Ovary (tissue), 3 donors: ENCODE measurements at regions not wholly inside any gene's neighbourhood (a gene's known extent, or its start where the extent isn't known, plus 50 kb on each side); places are given as distances from the start of the nearest gene placed in this dataset.

Experiments
- CTCF ChIP-seq, 3 donors: fragments of 450-650 bp in 2 of 3; fragments of 200-600 bp in 1 of 3; IDR thresholded peaks; one replicate each; pipeline versions ENCODE4 v1.5.1 to v1.8.0; 2016 to 2022; ENCODE audit warnings: antibody characterized with exemption in 3 of 3, mild to moderate bottlenecking in 1 of 3
- POLR2A ChIP-seq: fragments of 450-650 bp; IDR thresholded peaks from one replicate; pipeline ENCODE4 v1.6.1; 2017; ENCODE audit warnings: antibody characterized with exemption, mild to moderate bottlenecking, moderate library complexity
- donor health status: DM: no; HTN: no; CAD: no.

DNA sequence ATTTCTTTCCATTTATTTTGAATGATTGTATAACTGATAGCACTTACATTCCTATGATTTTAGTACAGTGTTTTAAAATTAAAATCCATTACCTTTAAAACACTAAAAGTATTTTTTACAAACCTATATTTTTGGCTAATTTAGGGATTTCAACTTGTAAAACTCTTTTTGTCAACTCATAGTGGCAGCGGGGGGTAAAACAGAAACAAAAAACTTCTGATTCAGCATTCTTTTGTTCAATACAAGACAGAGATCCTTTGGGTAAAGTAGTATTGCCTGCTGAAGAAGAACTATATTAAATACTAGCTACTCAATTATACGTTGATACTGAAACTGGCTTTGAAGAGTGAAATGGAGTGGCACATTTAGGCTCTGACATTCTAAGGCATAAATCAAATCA is 437.4 kb upstream of the CDH19 start:
- no peak for TF ChIP-seq CTCF (IDR thresholded peaks at IDR 0.05)
- TF ChIP-seq POLR2A: no peak
